Gastroesophageal sphincter (tissue), 4 donors: ENCODE measurements at regions not wholly inside any gene's neighbourhood (a gene's known extent, or its start where the extent isn't known, plus 50 kb on each side); places are given as distances from the start of the nearest gene placed in this dataset.

Experiments
- ATAC-seq: fragments of 150-250 bp; one replicate; pipeline ENCODE4 v1.9.1; 2016; ENCODE audit warnings: mild to moderate bottlenecking, moderate library complexity
- H3K27ac ChIP-seq, 4 donors: fragments of 200-600 bp; sonication (generic) in 3 of 4; 1 replicate in 3 of 4; 2 replicates in 1 of 4; pipeline ENCODE4 v1.5.1; 2016 to 2019
- H3K27me3 ChIP-seq: fragments of 200-600 bp; sonication (generic); one replicate; pipeline ENCODE4 v1.5.1; 2019
- H3K36me3 ChIP-seq, 2 donors: fragments of 200-600 bp; sonication (generic); one replicate each; pipeline ENCODE4 v1.5.1; 2019; ENCODE audit warnings: control low read depth in 1 of 2
- H3K4me1 ChIP-seq, 3 donors: fragments of 200-600 bp; sonication (generic); 1 replicate in 2 of 3; 2 replicates in 1 of 3; pipeline ENCODE4 v1.5.1; 2016 to 2019; ENCODE audit warnings: control low read depth in 2 of 3
- H3K4me3 ChIP-seq, 2 donors: fragments of 200-600 bp; sonication (generic); one replicate each; pipeline ENCODE4 v1.5.1; 2019; ENCODE audit warnings: mild to moderate bottlenecking in 1 of 2, moderate library complexity in 1 of 2
- H3K9me3 ChIP-seq, 3 donors: fragments of 200-600 bp; sonication (generic); one replicate each; pipeline ENCODE4 v1.5.1; 2017 to 2019; ENCODE audit warnings: control low read depth in 2 of 3
- EP300 ChIP-seq: sonication (generic); formaldehyde crosslinking; IDR thresholded peaks from one replicate; pipeline ENCODE4 v1.6.1; 2017; ENCODE audit warnings: antibody characterized with exemption, mild to moderate bottlenecking
- POLR2A ChIP-seq, 2 donors: fragments of 450-650 bp; IDR thresholded peaks; one replicate each; pipeline ENCODE4 v1.6.1; 2017; ENCODE audit warnings: antibody characterized with exemption in 2 of 2, mild to moderate bottlenecking in 2 of 2, moderate library complexity in 1 of 2
- POLR2AphosphoS5 ChIP-seq: sonication (generic); formaldehyde crosslinking; IDR thresholded peaks from one replicate; pipeline ENCODE4 v1.6.1; 2017; ENCODE audit warnings: antibody characterized with exemption
- WGBS, 2 donors: methylation state at CpG; one replicate each; pipeline ENCODE4 v1.1.5; 2018; ENCODE audit warnings: low coverage in 1 of 2; 5-methylcytosine and 5-hydroxymethylcytosine counted together
- TF ChIP-seq, protein P1 (sequence below), 4 experiments: fragments of 200-600 bp in 2 of 4; fragments of 450-650 bp in 2 of 4; sonication (generic) in 1 of 4; IDR thresholded peaks; one replicate each; pipeline ENCODE4 v1.5.1; 2017 to 2019; ENCODE audit warnings: antibody characterized with exemption in 4 of 4, mild to moderate bottlenecking in 2 of 4, moderate library complexity in 2 of 4

- 75 to 95% methylated on average over 3 of the region's 3 CpGs for WGBS, 2 donors
- no peaks in the 10 kb centered on the region for H3K4me1 ChIP-seq
- H3K9me3 ChIP-seq: no peaks in the 10 kb centered on the region
- ATAC-seq: no peak
- H3K4me3 ChIP-seq: no peak overlapping the region
- no peak overlapping the region for H3K27ac ChIP-seq
- no peaks in the 10 kb centered on the region for H3K36me3 ChIP-seq
- H3K27me3 ChIP-seq: no peaks in the 10 kb centered on the region
- TF ChIP-seq POLR2A (IDR thresholded peaks at IDR 0.05) (no peak), EP300 (no peak), POLR2AphosphoS5 (no peak)
- TF ChIP-seq, protein P1, sequence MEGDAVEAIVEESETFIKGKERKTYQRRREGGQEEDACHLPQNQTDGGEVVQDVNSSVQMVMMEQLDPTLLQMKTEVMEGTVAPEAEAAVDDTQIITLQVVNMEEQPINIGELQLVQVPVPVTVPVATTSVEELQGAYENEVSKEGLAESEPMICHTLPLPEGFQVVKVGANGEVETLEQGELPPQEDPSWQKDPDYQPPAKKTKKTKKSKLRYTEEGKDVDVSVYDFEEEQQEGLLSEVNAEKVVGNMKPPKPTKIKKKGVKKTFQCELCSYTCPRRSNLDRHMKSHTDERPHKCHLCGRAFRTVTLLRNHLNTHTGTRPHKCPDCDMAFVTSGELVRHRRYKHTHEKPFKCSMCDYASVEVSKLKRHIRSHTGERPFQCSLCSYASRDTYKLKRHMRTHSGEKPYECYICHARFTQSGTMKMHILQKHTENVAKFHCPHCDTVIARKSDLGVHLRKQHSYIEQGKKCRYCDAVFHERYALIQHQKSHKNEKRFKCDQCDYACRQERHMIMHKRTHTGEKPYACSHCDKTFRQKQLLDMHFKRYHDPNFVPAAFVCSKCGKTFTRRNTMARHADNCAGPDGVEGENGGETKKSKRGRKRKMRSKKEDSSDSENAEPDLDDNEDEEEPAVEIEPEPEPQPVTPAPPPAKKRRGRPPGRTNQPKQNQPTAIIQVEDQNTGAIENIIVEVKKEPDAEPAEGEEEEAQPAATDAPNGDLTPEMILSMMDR (IDR thresholded peaks at IDR 0.05): no peak
These were observed 355.8 kb upstream of the BOD1L1 start for GRCh38 chr4:13983189-13983790.

GRCh38 chr4:13984991-13985800 lies 357.7 kb upstream of the BOD1L1 start:
- ATAC-seq: no peak
- H3K27ac ChIP-seq: no peak overlapping the region
- WGBS, 2 donors: 21 to 33% methylated on average over 3 of the region's 3 CpGs

DNA sequence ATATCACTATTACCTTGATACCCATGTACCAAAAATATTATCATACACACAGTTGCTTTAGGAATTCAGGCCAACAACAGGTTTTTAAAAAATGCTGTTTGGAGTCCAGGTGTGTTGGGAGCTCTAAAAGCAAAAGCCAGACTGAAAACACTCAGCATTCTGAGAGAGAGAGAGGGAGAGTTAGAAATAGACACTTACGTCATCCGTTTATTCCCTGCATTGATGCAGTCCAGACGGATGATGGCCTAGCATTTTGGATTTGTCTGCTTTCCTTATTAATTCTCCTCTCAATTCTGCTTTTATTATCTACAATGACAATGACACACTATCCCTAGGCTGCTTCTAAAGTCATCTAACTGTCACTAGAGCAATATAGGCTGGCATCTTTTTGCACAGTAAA lies 358.3 kb upstream of the BOD1L1 start:
- H3K27ac ChIP-seq: no peak overlapping the region
- no peaks in the 10 kb centered on the region for H3K27me3 ChIP-seq
- no peak overlapping the region for H3K4me3 ChIP-seq
- TF ChIP-seq, protein P1 (IDR thresholded peaks at IDR 0.05): no peak
- no peak for TF ChIP-seq EP300
- TF ChIP-seq POLR2A (IDR thresholded peaks at IDR 0.05): no peak
- no peak for TF ChIP-seq POLR2AphosphoS5
- H3K9me3 ChIP-seq: no peaks in the 10 kb centered on the region
- no peak for ATAC-seq
- WGBS, 2 donors: 37 to 38% methylated on average over 3 of the region's 3 CpGs
- H3K4me1 ChIP-seq: no peaks in the 10 kb centered on the region
- no peaks in the 10 kb centered on the region for H3K36me3 ChIP-seq

More at GRCh38 chr4:13984991-13985800, 357.7 kb upstream of the BOD1L1 start:
- H3K36me3 ChIP-seq: no peaks in the 10 kb centered on the region
- H3K27me3 ChIP-seq: no peaks in the 10 kb centered on the region
- H3K9me3 ChIP-seq: no peaks in the 10 kb centered on the region
- H3K4me3 ChIP-seq: no peak overlapping the region
- no peaks in the 10 kb centered on the region for H3K4me1 ChIP-seq
- no peak for TF ChIP-seq POLR2AphosphoS5
- no peak for TF ChIP-seq EP300
- TF ChIP-seq, protein P1 (IDR thresholded peaks at IDR 0.05): no peak
- TF ChIP-seq POLR2A (IDR thresholded peaks at IDR 0.05): no peak

GRCh38 chr4:13986548-13986947 lies 359.0 kb upstream of the BOD1L1 start:
- Histone ChIP-seq H3K4me1 (no peaks in the 10 kb centered on the region), H3K4me3 (no peak overlapping the region), H3K36me3 (no peaks in the 10 kb centered on the region), H3K9me3 (no peaks in the 10 kb centered on the region), H3K27me3 (no peaks in the 10 kb centered on the region), H3K27ac (no peak overlapping the region)
- TF ChIP-seq EP300 (no peak), POLR2A (IDR thresholded peaks at IDR 0.05) (no peak), POLR2AphosphoS5 (no peak)
- TF ChIP-seq, protein P1 (IDR thresholded peaks at IDR 0.05): no peak
- no peak for ATAC-seq
- 60 to 91% methylated on average over 3 to 4 of the region's 4 CpGs for WGBS, 2 donors
